Hematopoietic multipotent progenitor cell treated with erythropoietin and hydrocortisone succinate and interleukin-3 and kit ligand, for 17 days (in vitro differentiated cells): ENCODE measurements at regions not wholly inside any gene's neighbourhood (a gene's known extent, or its start where the extent isn't known, plus 50 kb on each side); places are given as distances from the start of the nearest gene placed in this dataset.

Source experiments
- DNase-seq: peaks from one replicate; pipeline ENCODE4 v3.0.0-alpha.2; 2015; ENCODE audit warnings: low spot score

DNA sequence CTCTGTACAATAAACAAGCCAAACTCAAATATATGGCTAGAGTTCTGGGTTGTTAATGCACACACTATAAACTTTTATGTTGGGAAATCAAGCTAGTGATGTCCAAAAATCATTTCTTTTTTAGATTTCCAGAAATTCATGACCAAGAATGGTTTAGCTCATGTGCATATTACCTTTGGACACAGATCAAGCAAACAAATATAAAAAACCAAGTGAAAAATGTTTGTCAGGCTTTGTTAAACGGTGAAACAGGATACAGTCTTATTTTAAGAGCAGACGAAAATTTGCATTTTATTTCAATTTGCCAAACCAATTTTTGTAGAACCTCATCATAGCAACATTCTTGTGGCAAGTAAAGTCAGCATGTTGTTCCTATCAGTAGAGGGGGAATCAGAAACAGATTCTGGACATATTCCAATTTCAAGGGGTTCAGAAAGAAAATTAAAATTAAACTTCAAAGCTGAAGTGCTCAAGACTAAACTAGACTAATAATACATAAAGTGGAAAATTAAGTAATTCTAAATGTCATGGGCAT lies 413.6 kb downstream of the TRIML1 start:
- no peak for DNase-seq

GRCh38 chr4:188554413-188554812 lies 415.2 kb downstream of the TRIML1 start:
- DNase-seq = no peak

- no peak for DNase-seq
Observed at GRCh38 chr4:188573104-188573503, 433.9 kb downstream of the TRIML1 start.

- no peak for DNase-seq
Observed at GRCh38 chr4:188578657-188579056, 439.4 kb downstream of the TRIML1 start.

DNA sequence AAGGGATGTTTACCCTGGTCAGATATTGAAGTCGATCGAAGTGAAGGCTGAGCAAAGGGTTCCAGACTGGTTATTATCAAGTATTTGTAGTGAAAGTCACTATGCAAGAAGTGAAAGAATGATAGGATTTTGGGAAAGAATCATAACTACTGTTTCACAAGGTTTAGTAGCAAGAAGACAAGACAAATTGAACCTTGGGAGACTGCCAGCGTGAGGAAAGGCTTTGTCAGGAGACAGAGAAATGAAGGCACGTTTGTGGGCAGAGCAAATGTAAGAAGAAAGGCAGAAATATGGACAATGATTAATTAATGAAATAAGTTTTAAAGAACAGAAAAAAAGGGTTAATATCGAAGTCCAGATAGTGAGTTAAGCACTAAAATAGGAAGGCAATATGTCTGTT lies 456.8 kb downstream of the TRIML1 start:
- no peak for DNase-seq

DNA sequence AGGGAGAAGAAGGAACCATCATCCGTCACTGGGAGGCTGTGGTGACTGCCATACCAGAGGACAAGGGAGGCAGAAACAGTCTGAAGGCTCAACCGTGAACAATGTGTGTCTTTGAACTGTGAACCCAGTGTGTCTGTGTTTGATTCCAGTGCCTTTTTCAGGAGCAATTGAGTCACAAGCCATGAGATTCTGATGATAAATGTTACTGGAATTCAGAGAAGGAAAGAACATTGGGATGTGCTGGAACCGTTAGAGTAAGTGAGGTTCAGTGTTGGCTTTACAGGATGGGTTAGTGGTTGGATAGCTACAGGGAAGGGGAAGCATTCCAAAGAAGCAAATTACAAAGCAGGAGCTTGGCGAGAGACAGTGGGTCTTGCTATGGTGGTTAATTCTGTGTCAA lies 464.4 kb downstream of the TRIML1 start:
- DNase-seq = no peak

DNA sequence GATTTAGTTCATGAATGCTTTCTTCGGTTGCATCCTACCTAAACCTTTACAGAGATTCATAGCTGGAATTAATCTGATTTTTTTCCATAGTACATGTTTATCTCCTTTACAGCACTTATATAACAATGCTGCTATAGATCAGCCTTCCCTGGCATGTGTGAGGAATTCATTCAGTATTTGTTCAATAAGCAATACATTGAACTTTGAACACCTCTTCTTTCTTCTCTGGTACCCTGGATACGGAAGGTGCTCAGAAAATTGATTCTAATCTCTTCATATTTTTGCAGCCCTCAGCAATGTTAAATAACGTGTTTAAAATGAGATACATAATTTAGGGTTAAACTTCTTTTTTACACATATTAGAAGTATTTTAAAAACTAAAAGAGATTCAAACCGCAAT lies 467.4 kb downstream of the TRIML1 start:
- DNase-seq = no peak

GRCh38 chr4:188611143-188611542 lies 471.9 kb downstream of the TRIML1 start:
- DNase-seq = no peak

DNA sequence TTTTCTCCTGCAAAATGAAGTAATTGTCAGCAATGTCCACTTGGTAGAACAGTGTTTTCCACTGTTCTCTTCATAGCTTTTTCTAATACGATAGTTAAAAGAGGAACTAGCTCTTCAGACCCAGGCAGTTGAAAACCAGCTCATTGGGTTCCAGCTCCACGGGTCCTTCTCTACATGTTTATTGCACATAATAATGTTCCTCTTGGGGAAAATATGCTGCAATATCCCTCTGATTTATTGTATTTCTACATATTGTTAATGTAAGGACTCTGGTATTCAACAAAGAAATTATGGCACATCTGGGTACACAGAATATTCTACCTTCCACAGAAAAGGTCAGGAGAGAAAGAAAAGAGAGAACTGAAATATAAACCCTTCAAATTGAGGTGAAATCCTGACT lies 473.4 kb downstream of the TRIML1 start:
- DNase-seq = no peak

DNA sequence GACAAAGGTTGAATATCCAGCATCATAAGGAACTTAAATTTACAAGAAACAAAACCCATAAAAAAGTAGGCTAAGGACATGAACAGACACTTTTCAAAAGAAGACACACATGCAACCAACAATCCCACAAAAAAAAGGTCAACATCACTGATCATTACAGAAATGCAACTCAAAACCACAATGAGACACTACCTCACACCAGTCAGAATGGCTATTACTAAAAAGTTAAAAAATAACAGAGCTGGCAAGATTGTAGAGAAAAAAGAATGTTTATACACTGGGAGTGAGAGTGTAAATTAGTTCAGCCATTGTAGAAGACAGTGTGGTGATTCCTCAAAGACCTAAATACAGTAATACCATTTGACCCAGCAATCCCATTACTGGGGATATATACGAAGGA lies 474.7 kb downstream of the TRIML1 start:
- no peak for DNase-seq

- no peak for DNase-seq
Observed at GRCh38 chr4:188619456-188620149, 480.4 kb downstream of the TRIML1 start.

- no peak for DNase-seq
Observed at GRCh38 chr4:188620608-188621007, 481.4 kb downstream of the TRIML1 start.

DNA sequence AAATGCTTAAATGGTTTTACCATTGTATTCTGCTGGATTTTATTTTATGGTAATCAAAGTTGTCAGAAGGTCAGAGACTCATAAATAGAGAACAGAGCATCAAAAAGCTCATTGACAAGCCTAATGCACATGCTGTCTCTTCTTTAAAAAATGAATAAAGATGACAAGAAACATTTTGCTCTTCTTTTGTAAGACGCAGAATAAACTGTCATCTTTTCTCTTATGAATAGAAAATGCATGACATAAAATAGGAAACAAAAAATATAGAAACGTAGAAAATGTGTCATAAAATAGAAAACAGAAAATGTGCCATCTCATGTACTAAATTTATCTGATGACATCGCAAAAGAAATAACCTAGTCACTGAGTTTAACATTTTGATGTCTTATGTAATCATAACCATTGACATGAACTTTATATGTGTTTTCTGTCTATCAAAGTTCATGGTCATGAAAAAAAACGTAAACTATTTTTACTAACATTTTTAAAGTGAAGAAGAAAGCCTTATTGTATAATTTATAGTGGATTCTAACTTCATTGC lies 484.1 kb downstream of the TRIML1 start:
- no peak for DNase-seq

GRCh38 chr4:188624370-188624769 lies 485.1 kb downstream of the TRIML1 start:
- no peak for DNase-seq

DNA sequence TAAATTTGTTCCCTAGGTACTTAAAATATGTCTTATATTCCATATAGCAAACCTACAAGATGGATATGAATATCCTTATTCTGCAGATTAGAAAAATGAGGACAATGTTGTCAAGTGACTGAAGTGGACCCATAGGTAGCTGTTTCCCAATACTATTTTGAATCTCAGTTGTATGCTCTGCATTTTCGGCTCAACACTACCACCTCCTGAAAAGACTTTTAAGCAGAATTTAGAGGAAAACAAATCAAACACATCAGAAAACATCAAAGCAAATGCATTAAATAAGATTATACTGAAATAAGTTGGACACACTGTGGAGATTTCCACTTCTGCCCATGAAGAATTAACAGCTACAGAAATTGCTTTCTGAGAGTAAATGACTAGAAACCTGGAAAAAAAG lies 488.7 kb downstream of the TRIML1 start:
- no peak for DNase-seq

GRCh38 chr4:188639479-188640100 lies 500.3 kb downstream of the TRIML1 start:
- DNase-seq = no peak

DNA sequence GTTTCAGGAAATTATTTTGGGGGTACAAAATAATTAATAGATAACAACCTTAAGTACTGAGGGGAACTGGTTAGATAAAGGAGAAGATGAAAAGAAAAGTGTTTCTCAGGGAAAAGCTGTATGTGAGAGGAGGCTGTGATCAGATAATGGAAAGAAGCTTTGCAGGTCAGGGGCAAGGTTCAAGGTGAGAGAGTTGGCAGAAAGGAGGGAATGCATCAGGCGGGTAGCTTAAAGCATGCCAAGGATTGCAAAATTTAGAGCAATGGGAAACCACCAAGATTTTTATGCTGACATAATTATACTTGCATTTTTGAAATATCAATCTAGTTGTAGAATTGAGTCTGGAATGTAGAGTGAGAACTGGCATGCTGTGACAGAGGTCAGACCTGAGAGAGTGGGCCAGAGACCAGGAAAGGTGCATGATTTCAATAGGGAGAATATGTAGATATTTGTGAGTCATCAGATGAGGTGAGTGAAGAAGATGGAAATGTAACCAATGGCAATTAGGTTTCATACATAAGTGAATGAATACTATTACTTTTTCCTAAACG lies 508.7 kb downstream of the TRIML1 start:
- no peak for DNase-seq

GRCh38 chr4:188649635-188650034 lies 510.4 kb downstream of the TRIML1 start:
- DNase-seq = no peak

- no peak for DNase-seq
Observed at GRCh38 chr4:188650516-188650915, 511.3 kb downstream of the TRIML1 start.

GRCh38 chr4:188657365-188657764 lies 518.1 kb downstream of the TRIML1 start:
- DNase-seq = no peak

GRCh38 chr4:188658958-188659522 lies 519.8 kb downstream of the TRIML1 start:
- DNase-seq = no peak

- no peak for DNase-seq
Observed at GRCh38 chr4:188660796-188661195, 521.6 kb downstream of the TRIML1 start.

GRCh38 chr4:188661502-188661901 lies 522.3 kb downstream of the TRIML1 start:
- DNase-seq = no peak
